ENCODE measurements at regions not wholly inside any gene's neighbourhood (a gene's known extent, or its start where the extent isn't known, plus 50 kb on each side); places are given as distances from the start of the nearest gene placed in this dataset.

GRCh38 chr11:25377466-25377865 is 880.6 kb downstream of the LUZP2 start:
- WGBS (ENCODE audit: insufficient coverage, low coverage, low lambda C conversion rate, missing lambda C conversion rate): 78% methylated on average over 2 of the region's 2 CpGs

DNA sequence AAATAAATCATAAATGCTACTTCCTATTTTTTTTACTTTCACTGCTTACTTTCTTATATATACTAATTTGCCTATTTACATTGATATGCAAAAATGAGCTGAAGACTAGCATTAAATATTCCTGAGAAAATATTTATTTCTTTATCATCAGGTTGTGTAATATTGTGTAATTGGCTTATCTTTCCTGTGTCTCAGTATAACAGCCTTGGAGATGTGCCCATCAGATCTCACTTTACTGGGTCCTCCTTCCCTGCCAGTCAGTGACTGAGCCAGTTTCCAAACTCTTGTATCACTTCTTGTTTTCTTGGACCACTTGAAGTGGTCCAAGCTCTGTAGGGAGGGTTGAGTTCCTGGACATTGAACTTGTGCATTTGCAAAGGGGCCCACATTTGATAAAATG is 900.0 kb downstream of the LUZP2 start:
- H3K36me3 ChIP-seq: no peaks in the 10 kb centered on the region
- DNase-seq (no peak), ATAC-seq (no peak)
- no peaks in the 10 kb centered on the region for H3K27me3 ChIP-seq
- H3K4me1 ChIP-seq: no peaks in the 10 kb centered on the region
- no peaks in the 10 kb centered on the region for H3K9me3 ChIP-seq
- intact Hi-C loops (cut with DNase I): no loop called here
- H3K27ac ChIP-seq: no peak overlapping the region
- TF ChIP-seq POLR2A (IDR thresholded peaks at IDR 0.05) (no peak), CTCF (IDR thresholded peaks at IDR 0.05) (no peak)
- no peak overlapping the region for H3K4me3 ChIP-seq

More at GRCh38 chr11:25377466-25377865, 880.6 kb downstream of the LUZP2 start:
- no peak for ATAC-seq
- H3K27ac ChIP-seq: no peak overlapping the region
- intact Hi-C loops (cut with DNase I): no loop called here
- no peaks in the 10 kb centered on the region for H3K27me3 ChIP-seq
- DNase-seq: no peak
- no peak overlapping the region for H3K4me3 ChIP-seq
- no peaks in the 10 kb centered on the region for H3K4me1 ChIP-seq
- H3K9me3 ChIP-seq: no peaks in the 10 kb centered on the region
- no peak for TF ChIP-seq CTCF (IDR thresholded peaks at IDR 0.05)
- TF ChIP-seq POLR2A (IDR thresholded peaks at IDR 0.05): no peak
- H3K36me3 ChIP-seq: no peaks in the 10 kb centered on the region

GRCh38 chr11:25408146-25408545 is 911.3 kb downstream of the LUZP2 start:
- DNase-seq (no peak), ATAC-seq (no peak)
- H3K4me3 ChIP-seq: no peak overlapping the region
- TF ChIP-seq CTCF (IDR thresholded peaks at IDR 0.05): no peak
- no peak for TF ChIP-seq POLR2A (IDR thresholded peaks at IDR 0.05)
- no peaks in the 10 kb centered on the region for H3K4me1 ChIP-seq
- intact Hi-C loops (cut with DNase I): no loop called here
- H3K9me3 ChIP-seq: no peaks in the 10 kb centered on the region
- no peaks in the 10 kb centered on the region for H3K27me3 ChIP-seq
- 60% methylated on average over 1 of the region's 1 CpG for WGBS (ENCODE audit: insufficient coverage, low coverage, low lambda C conversion rate, missing lambda C conversion rate)
- no peaks in the 10 kb centered on the region for H3K36me3 ChIP-seq
- H3K27ac ChIP-seq: no peak overlapping the region

DNA sequence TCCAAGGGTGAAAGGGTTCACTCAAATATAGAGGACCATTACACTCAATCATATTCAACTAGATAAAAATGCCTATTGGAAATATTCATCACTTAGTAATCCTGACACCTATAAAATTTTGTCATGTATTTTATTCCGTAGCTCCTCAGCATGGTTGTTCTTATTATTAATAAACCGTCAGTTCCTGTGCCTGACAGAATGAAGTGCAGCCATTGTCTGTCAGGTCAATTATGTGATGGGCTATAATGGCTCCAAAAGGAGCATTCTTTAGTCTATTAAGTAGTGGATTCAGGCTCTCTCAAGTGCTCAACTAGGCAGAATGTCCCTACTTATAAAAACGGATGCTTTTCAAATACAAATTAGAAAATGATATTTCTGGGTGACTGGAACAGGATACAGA is 916.1 kb upstream of the ANO3 start:
- intact Hi-C loops (cut with DNase I): no loop called here

More for the DNA sequence above, 916.1 kb upstream of the ANO3 start:
- no peaks in the 10 kb centered on the region for H3K27me3 ChIP-seq
- ATAC-seq (no peak), DNase-seq (no peak)
- no peak overlapping the region for H3K27ac ChIP-seq
- H3K9me3 ChIP-seq: no peaks in the 10 kb centered on the region
- H3K4me3 ChIP-seq: no peak overlapping the region
- H3K4me1 ChIP-seq: no peaks in the 10 kb centered on the region
- TF ChIP-seq CTCF (IDR thresholded peaks at IDR 0.05) (no peak), POLR2A (IDR thresholded peaks at IDR 0.05) (no peak)
- 29% methylated on average over 3 of the region's 3 CpGs for WGBS (ENCODE audit: insufficient coverage, low coverage, low lambda C conversion rate, missing lambda C conversion rate)
- H3K36me3 ChIP-seq: no peaks in the 10 kb centered on the region
